Uterus (tissue), 3 donors: ENCODE measurements at regions not wholly inside any gene's neighbourhood (a gene's known extent, or its start where the extent isn't known, plus 50 kb on each side); places are given as distances from the start of the nearest gene placed in this dataset.

ENCODE experiments used
- DNase-seq, 2 donors: peaks; one replicate each; pipeline ENCODE4 v3.0.0-alpha.2; 2019 to 2020
- H3K27ac ChIP-seq, 2 donors: fragments of 200-600 bp; sonication (generic); 1 replicate in 1 of 2; 2 replicates in 1 of 2; pipeline ENCODE4 v1.5.1; 2016 to 2018
- H3K27me3 ChIP-seq, 2 donors: fragments of 200-600 bp; sonication (generic); one replicate each; pipeline ENCODE4 v1.5.1; 2018 to 2019; ENCODE audit warnings: control low read depth in 1 of 2
- H3K36me3 ChIP-seq, 2 donors: fragments of 200-600 bp; sonication (generic); one replicate each; pipeline ENCODE4 v1.5.1; 2019; ENCODE audit warnings: control low read depth in 1 of 2
- H3K4me1 ChIP-seq, 2 donors: fragments of 200-600 bp; sonication (generic); one replicate each; pipeline ENCODE4 v1.5.1; 2018 to 2019; ENCODE audit warnings: control low read depth in 1 of 2
- H3K4me3 ChIP-seq, 2 donors: fragments of 200-600 bp; sonication (generic); 1 replicate in 1 of 2; 2 replicates in 1 of 2; pipeline ENCODE4 v1.5.1; 2018 to 2019; ENCODE audit warnings: mild to moderate bottlenecking in 1 of 2
- H3K9me3 ChIP-seq, 2 donors: fragments of 200-600 bp; sonication (generic); one replicate each; pipeline ENCODE4 v1.5.1; 2019; ENCODE audit warnings: control low read depth in 1 of 2
- CTCF ChIP-seq, 4 experiments: fragments of 200-600 bp in 2 of 4; fragments of 450-650 bp in 2 of 4; sonication (generic) in 2 of 4; IDR thresholded peaks; one replicate each; pipeline ENCODE4 v1.5.1; 2016 to 2019; ENCODE audit warnings: antibody characterized with exemption in 4 of 4, mild to moderate bottlenecking in 2 of 4, moderate library complexity in 1 of 4
- POLR2A ChIP-seq, 2 donors: fragments of 450-650 bp; IDR thresholded peaks; one replicate each; pipeline ENCODE4 v1.6.1; 2016; ENCODE audit warnings: antibody characterized with exemption in 2 of 2, mild to moderate bottlenecking in 1 of 2, moderate library complexity in 1 of 2
- intact Hi-C: fragments of 100-400 bp; cut with DNase I; formaldehyde crosslinking; loops from one replicate; pipeline ENCODE4 v1.15.1; 2023; ENCODE audit warnings: low total_unique reads
- donor health status: DM: yes; HTN: yes; CAD: no.

GRCh38 chr7:92988941-92989545 lies 128.7 kb downstream of the SAMD9 start:
- Histone ChIP-seq H3K9me3 (no peaks in the 10 kb centered on the region), H3K27me3 (no peaks in the 10 kb centered on the region), H3K4me3 (no peak overlapping the region), H3K36me3 (no peaks in the 10 kb centered on the region), H3K4me1 (no peaks in the 10 kb centered on the region), H3K27ac (no peak overlapping the region)
- intact Hi-C loops, result no loop called here
- TF ChIP-seq POLR2A (IDR thresholded peaks at IDR 0.05) (no peak), CTCF (IDR thresholded peaks at IDR 0.05) (no peak)
- DNase-seq, result no peak

GRCh38 chr7:92988051-92988450 lies 129.7 kb downstream of the SAMD9 start:
- no peak overlapping the region for H3K27ac ChIP-seq
- no peaks in the 10 kb centered on the region for H3K4me1 ChIP-seq
- no peaks in the 10 kb centered on the region for H3K27me3 ChIP-seq
- H3K36me3 ChIP-seq, result no peaks in the 10 kb centered on the region
- no peaks in the 10 kb centered on the region for H3K9me3 ChIP-seq
- intact Hi-C loops, result no loop called here
- no peak overlapping the region for H3K4me3 ChIP-seq
- DNase-seq, result no peak
- TF ChIP-seq CTCF (IDR thresholded peaks at IDR 0.05) (peak in 3 of 4 experiments; percentile 23 to 25 (median 25)), POLR2A (IDR thresholded peaks at IDR 0.05) (no peak)

GRCh38 chr7:92987538-92987937 lies 130.2 kb downstream of the SAMD9 start:
- intact Hi-C loops, result no loop called here
- no peak for DNase-seq
- Histone ChIP-seq H3K27me3 (no peaks in the 10 kb centered on the region), H3K27ac (no peak overlapping the region), H3K36me3 (no peaks in the 10 kb centered on the region), H3K9me3 (no peaks in the 10 kb centered on the region), H3K4me1 (no peaks in the 10 kb centered on the region), H3K4me3 (no peak overlapping the region)
- TF ChIP-seq CTCF (IDR thresholded peaks at IDR 0.05), result no peak
- no peak for TF ChIP-seq POLR2A (IDR thresholded peaks at IDR 0.05)

- TF ChIP-seq POLR2A (IDR thresholded peaks at IDR 0.05), result no peak
- TF ChIP-seq CTCF (IDR thresholded peaks at IDR 0.05), result no peak
- no peak overlapping the region for H3K4me3 ChIP-seq
- intact Hi-C loops, result no loop called here
- DNase-seq, result no peak
- no peaks in the 10 kb centered on the region for H3K27me3 ChIP-seq
- H3K9me3 ChIP-seq, result no peaks in the 10 kb centered on the region
- H3K27ac ChIP-seq, result no peak overlapping the region
- H3K36me3 ChIP-seq, result no peaks in the 10 kb centered on the region
- H3K4me1 ChIP-seq, result no peaks in the 10 kb centered on the region
Observed at GRCh38 chr7:92987095-92987494, 130.7 kb downstream of the SAMD9 start.

- no peak for TF ChIP-seq POLR2A (IDR thresholded peaks at IDR 0.05)
- no peak for TF ChIP-seq CTCF (IDR thresholded peaks at IDR 0.05)
- Histone ChIP-seq H3K9me3 (no peaks in the 10 kb centered on the region), H3K4me3 (no peak overlapping the region), H3K27ac (no peak overlapping the region), H3K36me3 (no peaks in the 10 kb centered on the region), H3K4me1 (no peaks in the 10 kb centered on the region), H3K27me3 (no peaks in the 10 kb centered on the region)
- intact Hi-C loops, result no loop called here
- DNase-seq, result no peak
Observed at GRCh38 chr7:92982928-92983327, 134.9 kb downstream of the SAMD9 start.
